Tibial nerve (tissue), 4 donors: ENCODE measurements at regions not wholly inside any gene's neighbourhood (a gene's known extent, or its start where the extent isn't known, plus 50 kb on each side); places are given as distances from the start of the nearest gene placed in this dataset.
"Not testable (repeated sequence)": the region's sequence is repeated elsewhere in the genome, so short reads cannot be mapped to it uniquely, and the experiment has no call there.

ENCODE experiments used
- CTCF ChIP-seq, 5 experiments: fragments of 200-600 bp in 3 of 5; fragments of 450-650 bp in 2 of 5; sonication (generic) in 3 of 5; IDR thresholded peaks; one replicate each; pipeline ENCODE4 v1.5.1; 2016 to 2019; ENCODE audit warnings: antibody characterized with exemption in 5 of 5, mild to moderate bottlenecking in 3 of 5, moderate library complexity in 2 of 5
- EP300 ChIP-seq, 2 donors: sonication (generic); formaldehyde crosslinking; IDR thresholded peaks; one replicate each; pipeline ENCODE4 v1.6.1; 2017; ENCODE audit warnings: antibody characterized with exemption in 2 of 2, mild to moderate bottlenecking in 1 of 2
- POLR2A ChIP-seq, 2 donors: fragments of 450-650 bp; IDR thresholded peaks; one replicate each; pipeline ENCODE4 v1.6.1; 2017; ENCODE audit warnings: antibody characterized with exemption in 2 of 2, mild to moderate bottlenecking in 2 of 2, moderate library complexity in 2 of 2

GRCh38 chr10:9855451-9855850 lies 1162.2 kb upstream of the CELF2 start:
- TF ChIP-seq CTCF, EP300, POLR2A (IDR thresholded peaks at IDR 0.05): not testable (repeated sequence)
